HepG2 (cell line): ENCODE measurements at regions not wholly inside any gene's neighbourhood (a gene's known extent, or its start where the extent isn't known, plus 50 kb on each side); places are given as distances from the start of the nearest gene placed in this dataset.

ENCODE experiments used
- KDM5A ChIP-seq: fragments of 200-600 bp; sonication (generic); IDR thresholded peaks from 2 replicates; pipeline ENCODE4 v1.7.0; 2018; ENCODE audit warnings: antibody characterized with exemption, mild to moderate bottlenecking, low read length, borderline replicate concordance
- KMT2A ChIP-seq: sonication (generic); formaldehyde crosslinking; IDR thresholded peaks from 2 replicates; pipeline ENCODE4 v1.4.0; 2020; ENCODE audit warnings: missing genetic modification reagents
- MAFK ChIP-seq, 2 experiments: IDR thresholded peaks in 1 of 2; conservative IDR thresholded peaks in 1 of 2; 2 replicates each; pipeline ENCODE4 v1.6.1; 2011; ENCODE audit warnings: improper control_type of control experiment in 2 of 2, low read length in 2 of 2
- PCBP2 ChIP-seq: fragments of 200-400 bp; formaldehyde crosslinking; optimal IDR thresholded peaks from 2 replicates; pipeline ENCODE3; 2018; ENCODE audit warnings: low read length, low read depth; ENCODE audit not compliant: poor library complexity, severe bottlenecking
- RAD21 ChIP-seq: fragments of 450-650 bp; formaldehyde crosslinking; IDR thresholded peaks from 2 replicates; pipeline ENCODE4 v1.5.0; 2020; ENCODE audit warnings: mild to moderate bottlenecking
- ZBTB33 ChIP-seq: sonication (generic); formaldehyde crosslinking; IDR thresholded peaks from 2 replicates; pipeline ENCODE4 v1.4.0; 2020; ENCODE audit warnings: missing genetic modification reagents
- ZKSCAN1 ChIP-seq: fragments of 150-350 bp; IDR thresholded peaks from 2 replicates; pipeline ENCODE4 v1.6.1; 2014; ENCODE audit warnings: low read length
- ZNF224 ChIP-seq: sonication (generic); formaldehyde crosslinking; IDR thresholded peaks from 2 replicates; pipeline ENCODE4 v1.5.0; 2020; ENCODE audit warnings: mild to moderate bottlenecking, missing genetic modification reagents
- ZNF33B ChIP-seq: sonication (generic); formaldehyde crosslinking; IDR thresholded peaks from 2 replicates; pipeline ENCODE4 v1.5.1; 2020; ENCODE audit warnings: mild to moderate bottlenecking, missing genetic modification reagents
- ZNF816 ChIP-seq: sonication (generic); formaldehyde crosslinking; IDR thresholded peaks from 2 replicates; pipeline ENCODE4 v1.8.0; 2022; ENCODE audit warnings: missing genetic modification reagents, mild to moderate bottlenecking, borderline replicate concordance
- TF ChIP-seq, protein P1 (sequence below): IDR thresholded peaks from 2 replicates; pipeline ENCODE4 v1.6.1; 2016; ENCODE audit warnings: low read depth, borderline replicate concordance
- TF ChIP-seq, protein P2 (sequence below): sonication (generic); formaldehyde crosslinking; conservative IDR thresholded peaks from 2 replicates; pipeline ENCODE4 v1.4.0; 2020; ENCODE audit warnings: mild to moderate bottlenecking, missing genetic modification reagents, moderate library complexity
- TF ChIP-seq, protein P3 (sequence below): IDR thresholded peaks from 2 replicates; pipeline ENCODE4 v1.6.1; 2016; ENCODE audit warnings: mild to moderate bottlenecking
- TF ChIP-seq, protein P4 (sequence below): IDR thresholded peaks from 2 replicates; pipeline ENCODE4 v1.6.1; 2016
- TF ChIP-seq, protein P5 (sequence below): sonication (generic); formaldehyde crosslinking; IDR thresholded peaks from 2 replicates; pipeline ENCODE4 v1.5.0; 2020; ENCODE audit warnings: mild to moderate bottlenecking, low read depth, missing genetic modification reagents, borderline replicate concordance
- TF ChIP-seq, protein P6 (sequence below): sonication (generic); formaldehyde crosslinking; IDR thresholded peaks from 2 replicates; pipeline ENCODE4 v1.8.0; 2022; ENCODE audit warnings: mild to moderate bottlenecking, missing genetic modification reagents; ENCODE audit not compliant: insufficient replicate concordance

DNA sequence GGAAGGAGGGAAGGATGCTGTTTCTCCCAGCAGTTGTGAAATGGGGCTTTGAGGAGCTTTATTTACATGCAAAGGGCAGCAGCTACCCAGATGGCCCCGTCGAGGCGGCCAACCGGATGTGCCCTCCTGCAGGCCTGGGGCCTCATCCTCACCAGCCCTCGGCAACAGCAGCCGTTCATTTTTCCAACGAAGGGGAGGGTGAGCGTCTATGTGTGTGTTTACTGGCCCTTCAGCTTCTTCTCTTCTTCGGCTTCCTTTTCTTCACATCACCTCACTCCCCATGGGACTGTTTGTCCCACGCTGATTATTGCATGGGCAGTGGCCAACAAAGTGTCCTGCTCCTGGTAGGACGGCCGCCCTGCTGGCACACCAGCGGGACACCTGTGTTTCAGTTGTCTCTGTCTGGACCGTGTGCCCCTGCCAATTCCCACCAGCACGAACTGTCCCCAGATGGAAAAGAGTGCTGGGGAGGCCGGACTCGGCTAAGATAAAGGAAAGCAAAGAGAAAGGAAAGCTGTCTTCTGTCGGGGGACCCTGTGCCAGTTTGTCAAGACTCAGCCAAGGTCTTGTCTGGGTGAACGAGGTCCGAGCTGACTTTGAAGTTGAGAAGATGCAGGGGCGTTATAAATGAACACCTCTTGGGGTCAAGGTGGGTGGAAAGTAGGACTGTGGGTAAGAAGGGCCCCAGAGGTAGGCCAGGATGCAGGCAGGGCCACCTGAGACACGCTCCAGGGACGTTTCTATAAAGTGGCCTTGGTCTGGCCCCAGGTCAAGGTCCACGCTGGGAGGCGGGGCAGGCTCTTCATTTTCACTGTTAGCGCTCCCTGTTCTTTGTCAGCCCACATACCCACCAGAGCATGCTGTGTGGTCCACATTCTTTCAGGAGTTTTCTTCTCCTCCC is 57.0 kb downstream of the FAM50B start (continued):
- TF ChIP-seq, protein P1, sequence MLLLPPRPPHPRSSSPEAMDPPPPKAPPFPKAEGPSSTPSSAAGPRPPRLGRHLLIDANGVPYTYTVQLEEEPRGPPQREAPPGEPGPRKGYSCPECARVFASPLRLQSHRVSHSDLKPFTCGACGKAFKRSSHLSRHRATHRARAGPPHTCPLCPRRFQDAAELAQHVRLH, result peak; percentile 87; the same call in 1 of the 2 replicates
- TF ChIP-seq ZNF33B (CRISPR knock-in tag), result peak; percentile 77
- TF ChIP-seq PCBP2, result no peak
- TF ChIP-seq, protein P2, sequence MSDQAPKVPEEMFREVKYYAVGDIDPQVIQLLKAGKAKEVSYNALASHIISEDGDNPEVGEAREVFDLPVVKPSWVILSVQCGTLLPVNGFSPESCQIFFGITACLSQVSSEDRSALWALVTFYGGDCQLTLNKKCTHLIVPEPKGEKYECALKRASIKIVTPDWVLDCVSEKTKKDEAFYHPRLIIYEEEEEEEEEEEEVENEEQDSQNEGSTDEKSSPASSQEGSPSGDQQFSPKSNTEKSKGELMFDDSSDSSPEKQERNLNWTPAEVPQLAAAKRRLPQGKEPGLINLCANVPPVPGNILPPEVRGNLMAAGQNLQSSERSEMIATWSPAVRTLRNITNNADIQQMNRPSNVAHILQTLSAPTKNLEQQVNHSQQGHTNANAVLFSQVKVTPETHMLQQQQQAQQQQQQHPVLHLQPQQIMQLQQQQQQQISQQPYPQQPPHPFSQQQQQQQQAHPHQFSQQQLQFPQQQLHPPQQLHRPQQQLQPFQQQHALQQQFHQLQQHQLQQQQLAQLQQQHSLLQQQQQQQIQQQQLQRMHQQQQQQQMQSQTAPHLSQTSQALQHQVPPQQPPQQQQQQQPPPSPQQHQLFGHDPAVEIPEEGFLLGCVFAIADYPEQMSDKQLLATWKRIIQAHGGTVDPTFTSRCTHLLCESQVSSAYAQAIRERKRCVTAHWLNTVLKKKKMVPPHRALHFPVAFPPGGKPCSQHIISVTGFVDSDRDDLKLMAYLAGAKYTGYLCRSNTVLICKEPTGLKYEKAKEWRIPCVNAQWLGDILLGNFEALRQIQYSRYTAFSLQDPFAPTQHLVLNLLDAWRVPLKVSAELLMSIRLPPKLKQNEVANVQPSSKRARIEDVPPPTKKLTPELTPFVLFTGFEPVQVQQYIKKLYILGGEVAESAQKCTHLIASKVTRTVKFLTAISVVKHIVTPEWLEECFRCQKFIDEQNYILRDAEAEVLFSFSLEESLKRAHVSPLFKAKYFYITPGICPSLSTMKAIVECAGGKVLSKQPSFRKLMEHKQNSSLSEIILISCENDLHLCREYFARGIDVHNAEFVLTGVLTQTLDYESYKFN (CRISPR knock-in tag), result peak; percentile 95
- TF ChIP-seq RAD21 (CRISPR knock-in tag), result peak; percentile 62
- TF ChIP-seq KMT2A (CRISPR knock-in tag), result no peak; the same call in 1 of the 2 replicates
- TF ChIP-seq, protein P3, sequence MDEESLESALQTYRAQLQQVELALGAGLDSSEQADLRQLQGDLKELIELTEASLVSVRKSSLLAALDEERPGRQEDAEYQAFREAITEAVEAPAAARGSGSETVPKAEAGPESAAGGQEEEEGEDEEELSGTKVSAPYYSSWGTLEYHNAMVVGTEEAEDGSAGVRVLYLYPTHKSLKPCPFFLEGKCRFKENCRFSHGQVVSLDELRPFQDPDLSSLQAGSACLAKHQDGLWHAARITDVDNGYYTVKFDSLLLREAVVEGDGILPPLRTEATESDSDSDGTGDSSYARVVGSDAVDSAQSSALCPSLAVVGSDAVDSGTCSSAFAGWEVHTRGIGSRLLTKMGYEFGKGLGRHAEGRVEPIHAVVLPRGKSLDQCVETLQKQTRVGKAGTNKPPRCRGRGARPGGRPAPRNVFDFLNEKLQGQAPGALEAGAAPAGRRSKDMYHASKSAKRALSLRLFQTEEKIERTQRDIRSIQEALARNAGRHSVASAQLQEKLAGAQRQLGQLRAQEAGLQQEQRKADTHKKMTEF (CRISPR knock-in tag), result peak; percentile 96
- TF ChIP-seq, protein P4, sequence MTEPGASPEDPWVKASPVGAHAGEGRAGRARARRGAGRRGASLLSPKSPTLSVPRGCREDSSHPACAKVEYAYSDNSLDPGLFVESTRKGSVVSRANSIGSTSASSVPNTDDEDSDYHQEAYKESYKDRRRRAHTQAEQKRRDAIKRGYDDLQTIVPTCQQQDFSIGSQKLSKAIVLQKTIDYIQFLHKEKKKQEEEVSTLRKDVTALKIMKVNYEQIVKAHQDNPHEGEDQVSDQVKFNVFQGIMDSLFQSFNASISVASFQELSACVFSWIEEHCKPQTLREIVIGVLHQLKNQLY (CRISPR knock-in tag), result peak; percentile 93
- no peak for TF ChIP-seq ZNF816
- TF ChIP-seq ZBTB33, result peak; percentile 84
- TF ChIP-seq ZKSCAN1, result peak; percentile 10; the same call in 1 of the 2 replicates
- TF ChIP-seq, protein P5, sequence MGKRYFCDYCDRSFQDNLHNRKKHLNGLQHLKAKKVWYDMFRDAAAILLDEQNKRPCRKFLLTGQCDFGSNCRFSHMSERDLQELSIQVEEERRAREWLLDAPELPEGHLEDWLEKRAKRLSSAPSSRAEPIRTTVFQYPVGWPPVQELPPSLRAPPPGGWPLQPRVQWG (CRISPR knock-in tag), result no peak
- no peak for TF ChIP-seq MAFK (conservative IDR thresholded peaks at IDR 0.05 in 1 of 2, IDR thresholded peaks at IDR 0.05 in 1 of 2; ENCODE audit: low read length in 2 of 2)
- TF ChIP-seq, protein P6, sequence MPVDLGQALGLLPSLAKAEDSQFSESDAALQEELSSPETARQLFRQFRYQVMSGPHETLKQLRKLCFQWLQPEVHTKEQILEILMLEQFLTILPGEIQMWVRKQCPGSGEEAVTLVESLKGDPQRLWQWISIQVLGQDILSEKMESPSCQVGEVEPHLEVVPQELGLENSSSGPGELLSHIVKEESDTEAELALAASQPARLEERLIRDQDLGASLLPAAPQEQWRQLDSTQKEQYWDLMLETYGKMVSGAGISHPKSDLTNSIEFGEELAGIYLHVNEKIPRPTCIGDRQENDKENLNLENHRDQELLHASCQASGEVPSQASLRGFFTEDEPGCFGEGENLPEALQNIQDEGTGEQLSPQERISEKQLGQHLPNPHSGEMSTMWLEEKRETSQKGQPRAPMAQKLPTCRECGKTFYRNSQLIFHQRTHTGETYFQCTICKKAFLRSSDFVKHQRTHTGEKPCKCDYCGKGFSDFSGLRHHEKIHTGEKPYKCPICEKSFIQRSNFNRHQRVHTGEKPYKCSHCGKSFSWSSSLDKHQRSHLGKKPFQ (CRISPR knock-in tag), result no peak
- no peak for TF ChIP-seq KDM5A
- peak; percentile 18 for TF ChIP-seq ZNF224 (CRISPR knock-in tag)
